Activated T-cell treated with anti-CD3 and anti-CD28 coated beads for 24 hours (primary cell): ENCODE measurements at regions not wholly inside any gene's neighbourhood (a gene's known extent, or its start where the extent isn't known, plus 50 kb on each side); places are given as distances from the start of the nearest gene placed in this dataset.
"Not testable (repeated sequence)": the region's sequence is repeated elsewhere in the genome, so short reads cannot be mapped to it uniquely, and the experiment has no call there.

Experiments used
- DNase-seq: peaks from one replicate; pipeline ENCODE4 v3.0.0-alpha.2; 2020; ENCODE audit warnings: low read depth

- DNase-seq: no peak
Measured at GRCh38 chr6:121639021-121639420, 203.6 kb downstream of the GJA1 start.

GRCh38 chr6:121641158-121641557 is 205.7 kb downstream of the GJA1 start:
- DNase-seq: no peak

GRCh38 chr6:121645100-121645745 is 209.8 kb downstream of the GJA1 start:
- no peak for DNase-seq

GRCh38 chr6:121647905-121648304 is 212.5 kb downstream of the GJA1 start:
- no peak for DNase-seq

- DNase-seq: no peak
Measured at GRCh38 chr6:121649951-121650350, 214.5 kb downstream of the GJA1 start.

- no peak for DNase-seq
Measured at GRCh38 chr6:121651420-121651819, 216.0 kb downstream of the GJA1 start.

- no peak for DNase-seq
Measured at GRCh38 chr6:121652223-121652622, 216.8 kb downstream of the GJA1 start.

GRCh38 chr6:121652726-121653623 is 217.5 kb downstream of the GJA1 start:
- DNase-seq: no peak

- no peak for DNase-seq
Measured at GRCh38 chr6:121653624-121654008, 218.2 kb downstream of the GJA1 start.

GRCh38 chr6:121657972-121658371 is 222.5 kb downstream of the GJA1 start:
- no peak for DNase-seq

GRCh38 chr6:121660277-121660676 is 224.8 kb downstream of the GJA1 start:
- DNase-seq: no peak

GRCh38 chr6:121663292-121663810 is 227.9 kb downstream of the GJA1 start:
- no peak for DNase-seq

- no peak for DNase-seq
Measured at GRCh38 chr6:121664158-121664557, 228.7 kb downstream of the GJA1 start.

GRCh38 chr6:121666814-121667213 is 231.4 kb downstream of the GJA1 start:
- DNase-seq: no peak

- no peak for DNase-seq
Measured at GRCh38 chr6:121668259-121668658, 232.8 kb downstream of the GJA1 start.

GRCh38 chr6:121670511-121670910 is 235.1 kb downstream of the GJA1 start:
- DNase-seq: no peak

- DNase-seq: no peak
Measured at GRCh38 chr6:121677571-121677970, 242.1 kb downstream of the GJA1 start.

- DNase-seq: no peak
Measured at GRCh38 chr6:121678245-121678644, 242.8 kb downstream of the GJA1 start.

GRCh38 chr6:121680058-121680457 is 244.6 kb downstream of the GJA1 start:
- DNase-seq: no peak

GRCh38 chr6:121682666-121683065 is 247.2 kb downstream of the GJA1 start:
- no peak for DNase-seq

GRCh38 chr6:121685806-121686205 is 250.4 kb downstream of the GJA1 start:
- DNase-seq: not testable (repeated sequence)

GRCh38 chr6:121686611-121687023 is 251.2 kb downstream of the GJA1 start:
- DNase-seq: no peak

- no peak for DNase-seq
Measured at GRCh38 chr6:121688974-121689373, 253.5 kb downstream of the GJA1 start.
